GM19240 (cell line): ENCODE measurements at regions not wholly inside any gene's neighbourhood (a gene's known extent, or its start where the extent isn't known, plus 50 kb on each side); places are given as distances from the start of the nearest gene placed in this dataset.
"Not testable (repeated sequence)": the region's sequence is repeated elsewhere in the genome, so short reads cannot be mapped to it uniquely, and the experiment has no call there.

Experiments used
- DNase-seq: peaks from one replicate; pipeline ENCODE4 v3.0.0; 2011; ENCODE audit warnings: low spot score; ENCODE audit not compliant: insufficient read length

- no peak for DNase-seq
These were observed 114.1 kb downstream of the FAR1 start for GRCh38 chr11:13782390-13783075.

DNA sequence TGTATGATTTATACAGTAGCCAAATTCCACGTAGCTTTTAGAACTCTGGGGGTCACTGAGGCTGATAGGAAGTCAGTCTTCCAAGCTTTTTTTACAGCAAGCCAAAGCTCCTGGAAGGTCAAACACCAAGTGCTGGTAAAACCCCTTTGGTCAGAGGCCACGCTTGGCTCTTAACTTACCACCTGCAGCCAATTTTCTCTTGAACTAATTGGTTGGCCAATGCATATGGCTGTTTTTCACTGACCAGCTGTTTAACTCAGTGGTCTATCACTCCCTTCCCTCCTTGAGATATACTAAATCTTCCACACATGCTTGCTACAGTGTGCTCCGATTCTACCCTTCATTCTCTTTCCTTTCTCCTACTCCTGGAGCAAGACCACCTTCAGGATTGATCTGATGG, 116.0 kb downstream of the FAR1 start:
- no peak for DNase-seq

GRCh38 chr11:13784855-13785254, 116.4 kb downstream of the FAR1 start:
- DNase-seq: no peak

DNA sequence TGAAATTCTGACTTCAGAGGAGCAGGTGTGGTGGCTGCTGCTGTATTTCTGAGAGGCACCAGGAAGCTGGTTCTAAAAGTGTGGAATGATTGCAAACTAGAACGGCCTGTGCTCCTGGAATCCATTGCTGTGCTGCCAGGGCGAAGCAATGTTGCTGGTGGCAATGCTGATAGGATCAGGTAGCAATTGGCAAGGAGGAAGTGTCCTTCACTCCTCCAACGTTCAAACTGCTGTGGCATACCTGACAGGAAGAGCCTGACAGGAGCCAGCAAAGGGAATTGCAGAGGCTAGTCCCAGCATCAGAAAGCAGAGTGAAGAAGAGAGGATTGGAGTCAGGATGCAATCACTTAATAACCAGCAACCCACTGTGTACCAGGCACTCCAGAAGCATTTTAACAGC, 118.2 kb downstream of the FAR1 start:
- no peak for DNase-seq

DNA sequence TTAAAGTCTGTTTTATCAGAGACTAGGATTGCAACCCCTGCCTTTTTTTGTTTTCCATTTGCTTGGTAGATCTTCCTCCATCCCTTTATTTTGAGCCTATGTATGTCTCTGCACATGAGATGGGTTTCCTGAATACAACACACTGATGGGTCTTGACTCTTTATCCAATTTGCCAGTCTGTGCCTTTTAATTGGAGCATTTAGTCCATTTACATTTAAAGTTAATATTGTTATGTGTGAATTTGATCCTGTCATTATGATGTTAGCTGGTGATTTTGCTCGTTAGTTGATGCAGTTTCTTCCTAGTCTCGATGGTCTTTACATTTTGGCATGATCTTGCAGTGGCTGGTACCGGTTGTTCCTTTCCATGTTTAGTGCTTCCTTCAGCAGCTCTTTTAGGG, 129.1 kb downstream of the FAR1 start:
- not testable (repeated sequence) for DNase-seq

GRCh38 chr11:13800901-13801300, 132.4 kb downstream of the FAR1 start:
- no peak for DNase-seq

DNA sequence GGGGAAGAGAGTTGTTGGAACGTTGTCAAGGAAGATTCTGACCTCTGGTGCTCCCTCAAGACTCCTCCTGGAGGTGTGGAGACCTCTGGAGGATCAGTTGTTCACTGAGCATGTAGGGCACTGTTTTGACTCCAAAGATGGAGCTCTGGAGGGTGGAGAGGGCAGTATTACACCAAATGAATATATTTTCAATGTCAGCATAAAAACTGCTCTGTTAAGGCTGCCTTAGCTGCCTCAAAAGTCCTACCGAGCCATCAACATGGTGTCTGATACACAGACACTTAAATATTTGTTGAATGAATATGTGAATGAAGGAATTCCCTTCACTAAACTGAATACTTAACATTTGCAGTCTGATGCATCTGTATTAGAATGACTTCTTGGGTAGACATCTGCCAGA, 144.2 kb upstream of the SPON1 start:
- DNase-seq: no peak

DNA sequence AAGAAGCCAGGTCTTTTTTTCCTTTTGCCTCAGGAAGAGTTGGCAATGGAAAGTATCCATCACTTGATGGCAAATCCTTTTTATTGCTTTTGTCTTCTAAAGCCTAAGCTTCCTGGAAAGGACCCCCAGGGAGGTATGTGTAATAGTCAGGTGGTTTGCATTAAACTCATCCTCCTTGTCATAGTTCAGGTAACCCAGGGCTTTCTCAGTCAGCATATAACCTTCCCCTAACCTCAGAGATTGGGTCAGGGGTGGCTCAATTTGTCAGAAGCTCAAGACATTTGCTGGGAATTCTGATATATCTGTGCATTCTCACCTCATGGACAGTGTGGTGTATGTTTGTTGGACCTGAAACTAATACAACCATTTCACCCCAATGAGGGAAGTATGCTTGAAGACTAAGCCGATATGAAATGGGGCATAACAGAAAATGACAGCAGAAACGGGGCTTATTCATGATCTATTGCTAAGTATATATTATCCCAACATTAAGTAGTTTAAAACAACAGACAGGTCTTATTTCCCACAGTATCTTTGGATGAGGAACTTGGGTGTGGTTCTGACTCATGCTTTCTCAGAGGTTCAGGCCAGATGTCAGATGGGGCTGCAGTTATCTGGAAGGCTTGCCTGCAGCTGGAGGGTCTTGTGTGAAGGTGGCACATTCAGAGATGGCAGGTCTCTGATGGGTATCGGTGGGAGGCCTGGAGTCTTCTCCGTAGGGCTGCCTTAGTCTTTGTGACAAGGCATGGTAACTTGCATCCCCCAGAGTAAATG, 135.8 kb upstream of the SPON1 start:
- no peak for DNase-seq

- DNase-seq: no peak
These were observed 130.8 kb upstream of the SPON1 start for GRCh38 chr11:13831696-13832095.

GRCh38 chr11:13834463-13834862, 128.1 kb upstream of the SPON1 start:
- DNase-seq: no peak

DNA sequence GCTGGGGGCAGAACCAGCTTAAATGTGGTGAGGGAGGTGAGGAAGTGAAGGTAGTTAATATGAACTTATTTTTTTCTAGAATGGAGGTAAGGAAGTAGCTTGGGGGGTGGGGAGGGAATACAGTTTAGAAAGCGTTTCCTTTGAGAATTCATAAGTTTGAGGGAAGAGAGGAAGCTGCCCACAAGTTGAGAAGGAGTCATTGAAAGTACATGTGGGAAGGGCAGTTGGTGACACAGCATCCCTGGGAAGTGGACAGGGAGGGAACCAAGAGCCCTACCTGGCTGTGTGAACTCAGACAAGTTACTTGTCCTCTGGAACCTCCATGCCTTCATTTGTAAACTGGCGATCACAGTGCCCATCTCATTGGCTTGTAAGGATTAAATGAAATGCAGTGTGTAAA, 125.9 kb upstream of the SPON1 start:
- no peak for DNase-seq

- DNase-seq: no peak
These were observed 125.2 kb upstream of the SPON1 start for GRCh38 chr11:13837286-13837685.

DNA sequence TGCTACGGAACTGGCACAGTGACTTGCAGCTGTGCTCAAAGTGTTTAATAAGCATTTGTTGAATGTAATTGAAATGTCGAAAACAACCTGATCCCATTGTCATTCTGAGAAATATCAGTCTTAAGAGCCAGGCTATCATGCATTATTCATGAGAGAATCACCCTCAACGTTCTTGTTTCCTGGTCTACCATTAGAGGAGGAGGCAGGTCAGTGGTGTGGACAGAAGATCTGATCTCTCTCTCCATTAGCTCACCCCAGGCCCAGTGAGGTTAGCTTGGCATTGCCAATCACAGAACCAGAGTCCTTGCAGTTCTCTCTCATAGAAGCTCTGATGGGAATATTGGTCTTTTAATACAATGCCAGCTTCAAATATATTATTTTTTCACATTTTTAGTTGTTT, 121.1 kb upstream of the SPON1 start:
- no peak for DNase-seq

GRCh38 chr11:13848031-13848430, 114.5 kb upstream of the SPON1 start:
- no peak for DNase-seq

DNA sequence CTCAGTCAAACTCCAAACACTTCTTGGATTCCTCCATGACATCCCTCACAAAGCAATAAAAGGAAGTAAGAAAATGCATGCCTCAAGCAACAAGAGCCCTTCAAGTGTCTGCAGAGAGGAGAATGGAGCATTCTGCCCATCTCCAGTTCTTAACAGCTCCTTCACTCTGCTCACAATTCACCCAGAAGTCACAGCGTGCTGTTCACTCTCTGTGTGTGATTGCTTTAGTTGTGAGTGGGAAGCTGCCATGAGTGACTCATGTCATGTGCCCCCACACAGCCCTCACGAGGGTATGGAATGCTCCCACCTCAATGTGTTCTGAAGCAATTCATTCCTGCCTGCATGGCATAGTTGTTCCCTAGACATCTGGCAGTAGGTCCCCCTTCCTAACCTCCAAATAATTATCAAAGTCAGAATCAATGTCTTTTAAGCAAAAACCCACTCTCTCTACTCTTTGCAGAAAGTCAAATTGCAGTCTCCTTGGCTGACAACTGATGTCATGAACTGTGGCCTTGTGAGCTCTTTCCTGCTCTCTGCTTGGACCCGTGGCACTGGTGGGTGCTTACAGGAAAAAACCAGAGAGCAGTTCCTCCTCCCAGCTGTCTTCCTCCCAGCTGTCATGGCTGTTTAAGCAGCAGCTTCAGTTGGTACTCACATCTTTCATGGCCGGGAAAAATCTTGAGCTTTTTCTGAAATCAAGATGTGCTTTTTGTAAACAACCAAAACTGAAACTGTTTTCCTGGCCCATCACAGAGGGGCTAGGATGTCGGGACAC, 112.1 kb upstream of the SPON1 start:
- no peak for DNase-seq

- no peak for DNase-seq
These were observed 110.8 kb upstream of the SPON1 start for GRCh38 chr11:13851691-13852090.

DNA sequence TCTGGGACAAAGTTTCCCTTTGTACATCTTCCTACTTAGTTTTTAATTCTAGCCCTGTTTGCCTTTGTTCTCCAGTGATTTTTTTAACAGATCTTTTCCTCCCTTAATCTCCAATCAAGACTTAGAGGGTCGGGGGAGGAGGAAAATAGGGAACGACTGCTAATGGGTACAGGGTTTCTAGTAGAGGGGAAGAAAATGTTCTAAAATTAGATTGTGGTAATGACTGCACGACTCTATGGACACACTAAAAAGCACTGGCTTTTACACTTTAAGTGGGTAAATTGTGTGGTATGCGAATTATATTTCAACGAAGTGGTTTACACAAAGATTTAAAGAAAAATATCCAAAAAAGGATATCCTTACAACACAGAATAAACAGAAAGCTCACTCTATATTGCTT, 110.0 kb upstream of the SPON1 start:
- no peak for DNase-seq

DNA sequence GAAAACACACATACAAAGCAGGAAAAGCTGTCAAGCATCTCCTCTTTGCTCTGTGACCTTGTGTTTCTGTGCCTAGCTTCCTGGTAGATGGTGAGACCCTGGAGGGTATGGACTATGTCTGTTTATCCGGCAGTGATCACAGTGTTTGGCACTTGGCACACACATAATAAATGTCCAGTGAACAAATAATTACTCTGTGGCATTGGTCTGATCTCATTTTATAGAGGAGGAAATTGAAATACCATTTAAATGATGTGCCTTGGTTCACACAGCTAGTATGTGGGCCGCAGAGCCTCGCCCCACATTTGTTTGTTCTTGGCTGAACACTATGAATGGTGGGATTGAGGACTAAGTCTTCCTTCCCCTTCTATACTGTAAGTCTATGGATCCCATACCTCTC, 104.7 kb upstream of the SPON1 start:
- no peak for DNase-seq

DNA sequence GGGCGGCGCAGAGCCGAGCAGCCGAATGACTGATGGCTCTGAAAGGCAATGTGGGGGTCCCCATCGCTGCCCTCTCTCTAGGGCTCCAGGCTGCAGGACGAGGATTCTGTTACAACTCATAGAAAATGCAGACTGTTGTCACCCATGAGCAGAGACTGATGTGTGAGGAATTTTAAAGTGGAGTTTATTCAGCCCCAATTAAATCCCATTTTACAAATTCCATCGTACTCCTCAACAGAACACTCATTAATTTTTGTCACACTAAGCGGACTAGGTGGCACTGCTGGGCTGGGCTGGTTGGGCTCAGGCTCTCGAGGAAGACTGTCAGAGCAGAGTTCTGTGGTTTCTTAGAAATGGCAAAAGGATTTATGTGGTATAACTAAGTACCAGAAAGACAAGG, 102.6 kb upstream of the SPON1 start:
- DNase-seq: no peak

- no peak for DNase-seq
These were observed 101.1 kb upstream of the SPON1 start for GRCh38 chr11:13861411-13861810.

GRCh38 chr11:13862845-13863392, 99.6 kb upstream of the SPON1 start:
- no peak for DNase-seq
